ENCODE measurements at regions not wholly inside any gene's neighbourhood (a gene's known extent, or its start where the extent isn't known, plus 50 kb on each side); places are given as distances from the start of the nearest gene placed in this dataset.

GRCh38 chr15:53875139-53875538 is 103.1 kb upstream of the UNC13C start:
- Histone ChIP-seq H3K36me3 (no peaks in the 10 kb centered on the region), H3K4me3 (no peak overlapping the region), H3K27me3 (no peaks in the 10 kb centered on the region), H3K4me1 (no peaks in the 10 kb centered on the region), H3K27ac (no peak overlapping the region), H3K9me3 (no peaks in the 10 kb centered on the region)
- no peak for TF ChIP-seq CTCF (IDR thresholded peaks at IDR 0.05)
- intact Hi-C loops (cut with DNase I): no loop called here
- DNase-seq (no peak), ATAC-seq (no peak)

GRCh38 chr15:53872410-53872809 is 105.8 kb upstream of the UNC13C start:
- Histone ChIP-seq H3K4me3 (no peak overlapping the region), H3K36me3 (no peaks in the 10 kb centered on the region), H3K27me3 (no peaks in the 10 kb centered on the region), H3K9me3 (no peaks in the 10 kb centered on the region), H3K27ac (no peak overlapping the region), H3K4me1 (no peaks in the 10 kb centered on the region)
- DNase-seq (no peak), ATAC-seq (no peak)
- intact Hi-C loops (cut with DNase I): no loop called here
- TF ChIP-seq CTCF (IDR thresholded peaks at IDR 0.05): no peak

- intact Hi-C loops (cut with DNase I): no loop called here
- no peak for DNase-seq
- no peak for TF ChIP-seq CTCF (IDR thresholded peaks at IDR 0.05)
- ATAC-seq: no peak
- H3K27ac ChIP-seq: no peak overlapping the region
- H3K9me3 ChIP-seq: no peaks in the 10 kb centered on the region
- no peaks in the 10 kb centered on the region for H3K4me1 ChIP-seq
- no peak overlapping the region for H3K4me3 ChIP-seq
- H3K27me3 ChIP-seq: no peaks in the 10 kb centered on the region
- H3K36me3 ChIP-seq: no peaks in the 10 kb centered on the region
Measured at GRCh38 chr15:53869806-53870073, 108.5 kb upstream of the UNC13C start.

GRCh38 chr15:53869044-53869805 is 109.0 kb upstream of the UNC13C start:
- H3K9me3 ChIP-seq: no peaks in the 10 kb centered on the region
- no peak for ATAC-seq
- intact Hi-C loops (cut with DNase I): no loop called here
- no peak for TF ChIP-seq CTCF (IDR thresholded peaks at IDR 0.05)
- H3K4me1 ChIP-seq: no peaks in the 10 kb centered on the region
- H3K27me3 ChIP-seq: no peaks in the 10 kb centered on the region
- H3K36me3 ChIP-seq: no peaks in the 10 kb centered on the region
- H3K4me3 ChIP-seq: no peak overlapping the region
- H3K27ac ChIP-seq: no peak overlapping the region
- no peak for DNase-seq

- intact Hi-C loops (cut with DNase I): no loop called here
- ATAC-seq: no peak
- H3K4me3 ChIP-seq: no peak overlapping the region
- no peak overlapping the region for H3K27ac ChIP-seq
- no peaks in the 10 kb centered on the region for H3K9me3 ChIP-seq
- no peaks in the 10 kb centered on the region for H3K4me1 ChIP-seq
- no peak for DNase-seq
- no peak for TF ChIP-seq CTCF (IDR thresholded peaks at IDR 0.05)
- no peaks in the 10 kb centered on the region for H3K36me3 ChIP-seq
- H3K27me3 ChIP-seq: no peaks in the 10 kb centered on the region
Measured at GRCh38 chr15:53862386-53862785, 102.9 kb upstream of the WDR72 start.

- H3K4me1 ChIP-seq: no peaks in the 10 kb centered on the region
- no peaks in the 10 kb centered on the region for H3K36me3 ChIP-seq
- no peak for DNase-seq
- H3K4me3 ChIP-seq: no peak overlapping the region
- intact Hi-C loops (cut with DNase I): no loop called here
- ATAC-seq: no peak
- H3K27me3 ChIP-seq: no peaks in the 10 kb centered on the region
- H3K9me3 ChIP-seq: no peaks in the 10 kb centered on the region
- no peak overlapping the region for H3K27ac ChIP-seq
- no peak for TF ChIP-seq CTCF (IDR thresholded peaks at IDR 0.05)
Measured at GRCh38 chr15:53861792-53862191, 102.3 kb upstream of the WDR72 start.

All from upper lobe of right lung (tissue), 1 donor.